GM21360 (cell line): ENCODE measurements at regions not wholly inside any gene's neighbourhood (a gene's known extent, or its start where the extent isn't known, plus 50 kb on each side); places are given as distances from the start of the nearest gene placed in this dataset.

Source experiments
- ATAC-seq: cut with Tn5 transposase; IDR thresholded peaks from one replicate; pipeline ENCODE4 v1.9.1; 2021; ENCODE audit warnings: mild to moderate bottlenecking, moderate library complexity; ENCODE audit not compliant: unreplicated experiment

- no peak for ATAC-seq
Measured at GRCh38 chr5:17888155-17888554, 253.9 kb downstream of the TAF11L14 start.

GRCh38 chr5:17890501-17890900 lies 256.2 kb downstream of the TAF11L14 start:
- no peak for ATAC-seq

- ATAC-seq = no peak
Measured at GRCh38 chr5:17891881-17892280, 257.6 kb downstream of the TAF11L14 start.

GRCh38 chr5:17893026-17893635 lies 258.9 kb downstream of the TAF11L14 start:
- no peak for ATAC-seq

- no peak for ATAC-seq
Measured at GRCh38 chr5:17895288-17896033, 261.2 kb downstream of the TAF11L14 start.

GRCh38 chr5:17896605-17897004 lies 262.3 kb downstream of the TAF11L14 start:
- ATAC-seq = no peak

GRCh38 chr5:17897776-17898175 lies 263.5 kb downstream of the TAF11L14 start:
- ATAC-seq = no peak

GRCh38 chr5:17898766-17899165 lies 264.5 kb downstream of the TAF11L14 start:
- ATAC-seq = no peak

- peak; percentile 86 for ATAC-seq
Measured at GRCh38 chr5:17907094-17907493, 272.8 kb downstream of the TAF11L14 start.

GRCh38 chr5:17910318-17910717 lies 276.1 kb downstream of the TAF11L14 start:
- ATAC-seq = peak; percentile 49

GRCh38 chr5:17912794-17913193 lies 278.5 kb downstream of the TAF11L14 start:
- ATAC-seq = peak; percentile 60

- no peak for ATAC-seq
Measured at GRCh38 chr5:17916446-17916845, 282.2 kb downstream of the TAF11L14 start.

GRCh38 chr5:17917465-17917864 lies 283.2 kb downstream of the TAF11L14 start:
- no peak for ATAC-seq

GRCh38 chr5:17918373-17919104 lies 284.3 kb downstream of the TAF11L14 start:
- no peak for ATAC-seq

- ATAC-seq = no peak
Measured at GRCh38 chr5:17925276-17925675, 291.0 kb downstream of the TAF11L14 start.

GRCh38 chr5:17928581-17928981 lies 294.3 kb downstream of the TAF11L14 start:
- ATAC-seq = no peak

GRCh38 chr5:17929171-17929570 lies 294.9 kb downstream of the TAF11L14 start:
- ATAC-seq = no peak

- no peak for ATAC-seq
Measured at GRCh38 chr5:17930346-17930745, 296.1 kb downstream of the TAF11L14 start.

GRCh38 chr5:17944046-17944445 lies 309.8 kb downstream of the TAF11L14 start:
- no peak for ATAC-seq

GRCh38 chr5:17947029-17947428 lies 312.8 kb downstream of the TAF11L14 start:
- no peak for ATAC-seq

GRCh38 chr5:17951392-17952169 lies 317.3 kb downstream of the TAF11L14 start:
- ATAC-seq = no peak
